Activated CD4-positive, alpha-beta T cell treated with anti-CD3 and anti-CD28 coated beads, Interleukin-2, Interleukin-4, amounts not matched to agents 100 ng/mL and 50 ng/mL, durations not matched to agents 16 hours and 8 hours (primary cell): ENCODE measurements at regions not wholly inside any gene's neighbourhood (a gene's known extent, or its start where the extent isn't known, plus 50 kb on each side); places are given as distances from the start of the nearest gene placed in this dataset.

Source experiments
- DNase-seq: peaks from one replicate; pipeline ENCODE4 v3.0.0-alpha.2; 2020; ENCODE audit warnings: low spot score

- no peak for DNase-seq
Observed at GRCh38 chr9:108186642-108187395, 669.0 kb downstream of the ACTL7B start.

GRCh38 chr9:108185613-108186012, 670.2 kb downstream of the ACTL7B start:
- no peak for DNase-seq

- DNase-seq = no peak
Observed at GRCh38 chr9:108184941-108185340, 670.8 kb downstream of the ACTL7B start.

DNA sequence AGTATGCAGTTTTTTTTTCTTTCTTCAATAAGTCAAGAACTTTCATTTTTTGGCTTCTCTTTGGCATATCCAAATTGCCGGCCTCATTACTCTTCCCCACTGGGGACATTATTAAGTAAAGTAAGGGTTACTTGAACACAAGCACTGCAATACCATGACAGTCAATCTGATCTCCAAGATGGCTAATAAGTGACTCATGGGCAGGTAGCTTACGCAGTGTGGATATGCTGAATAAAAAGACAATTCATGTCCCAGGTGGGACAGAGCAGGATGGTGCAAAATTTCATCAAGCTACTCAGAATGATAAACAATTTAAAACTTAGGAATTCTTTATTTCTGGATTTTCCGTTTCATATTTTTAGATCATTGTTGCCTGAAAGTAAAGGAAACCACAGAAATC, 671.8 kb downstream of the ACTL7B start:
- DNase-seq = no peak

DNA sequence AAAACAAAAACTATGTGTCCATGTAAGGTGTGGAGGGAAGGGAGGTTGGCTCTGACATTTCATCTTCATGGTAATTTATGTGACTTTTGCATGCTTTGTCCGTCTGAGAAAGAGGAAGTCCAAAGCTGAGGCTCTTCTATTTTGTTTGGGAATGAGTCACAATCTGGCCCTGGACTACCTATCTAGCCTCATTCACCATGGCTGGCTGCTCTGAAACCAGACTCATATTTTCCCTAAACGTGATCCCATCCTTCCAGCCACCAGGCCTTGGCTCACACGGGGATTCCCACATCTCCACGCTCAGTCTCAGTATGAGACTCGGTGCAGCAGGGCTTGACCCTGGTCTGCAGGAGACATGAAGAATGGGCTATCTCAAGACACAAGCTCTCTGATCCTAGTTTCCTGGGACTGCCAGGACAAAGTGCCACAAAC, 672.8 kb downstream of the ACTL7B start:
- no peak for DNase-seq

- no peak for DNase-seq
Observed at GRCh38 chr9:108182270-108182669, 673.5 kb downstream of the ACTL7B start.

- DNase-seq = no peak
Observed at GRCh38 chr9:108181441-108181840, 674.3 kb downstream of the ACTL7B start.

DNA sequence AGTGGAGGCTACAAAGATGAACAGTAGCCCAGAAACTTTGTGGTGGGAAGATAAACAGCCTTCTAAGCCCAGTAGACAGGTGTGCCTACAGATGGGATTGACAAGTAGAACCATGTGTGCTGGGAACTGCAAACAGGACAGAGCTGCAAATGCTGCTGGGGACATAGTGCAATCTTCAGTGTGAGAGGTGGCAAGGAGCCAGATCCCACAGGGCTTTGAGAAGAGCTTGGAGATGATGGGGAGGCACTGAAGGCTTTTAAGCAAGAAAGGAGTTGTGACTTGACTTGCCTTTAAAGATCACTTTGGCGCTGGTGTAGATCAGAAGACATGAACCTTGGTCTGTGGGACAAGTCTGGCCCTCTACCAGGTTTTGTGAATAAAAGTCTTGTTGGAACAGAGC, 675.2 kb downstream of the ACTL7B start:
- DNase-seq = no peak

GRCh38 chr9:108178318-108178717, 677.5 kb downstream of the ACTL7B start:
- DNase-seq = no peak

GRCh38 chr9:108168236-108168850, 678.8 kb upstream of the KLF4 start:
- DNase-seq = no peak

GRCh38 chr9:108167136-108167900, 677.7 kb upstream of the KLF4 start:
- DNase-seq = no peak

DNA sequence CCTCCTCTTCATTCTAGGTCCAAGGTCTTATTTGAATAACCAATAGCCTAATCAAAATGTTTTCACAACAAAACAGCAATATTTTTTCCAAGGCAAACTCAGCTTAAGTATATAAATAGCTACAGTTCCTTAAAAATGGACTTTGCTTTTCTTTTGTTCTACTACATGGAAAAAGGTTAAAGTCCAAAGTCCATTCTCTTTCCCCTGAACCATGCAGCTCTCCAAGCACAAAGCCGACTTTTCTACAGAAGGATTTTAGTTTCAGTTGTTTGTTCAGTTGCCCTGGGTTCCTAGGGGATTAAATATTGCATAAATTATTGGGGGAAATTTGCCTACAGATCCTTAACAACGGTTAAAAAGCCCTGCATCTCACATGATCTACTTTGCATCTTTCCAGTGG, 677.0 kb upstream of the KLF4 start:
- no peak for DNase-seq

- DNase-seq = no peak
Observed at GRCh38 chr9:108163321-108164005, 673.9 kb upstream of the KLF4 start.

GRCh38 chr9:108162664-108163063, 673.1 kb upstream of the KLF4 start:
- DNase-seq = no peak

GRCh38 chr9:108161503-108161902, 671.9 kb upstream of the KLF4 start:
- no peak for DNase-seq

- DNase-seq = no peak
Observed at GRCh38 chr9:108160706-108161355, 671.3 kb upstream of the KLF4 start.

- DNase-seq = no peak
Observed at GRCh38 chr9:108160039-108160438, 670.5 kb upstream of the KLF4 start.

GRCh38 chr9:108158236-108158995, 668.8 kb upstream of the KLF4 start:
- no peak for DNase-seq

DNA sequence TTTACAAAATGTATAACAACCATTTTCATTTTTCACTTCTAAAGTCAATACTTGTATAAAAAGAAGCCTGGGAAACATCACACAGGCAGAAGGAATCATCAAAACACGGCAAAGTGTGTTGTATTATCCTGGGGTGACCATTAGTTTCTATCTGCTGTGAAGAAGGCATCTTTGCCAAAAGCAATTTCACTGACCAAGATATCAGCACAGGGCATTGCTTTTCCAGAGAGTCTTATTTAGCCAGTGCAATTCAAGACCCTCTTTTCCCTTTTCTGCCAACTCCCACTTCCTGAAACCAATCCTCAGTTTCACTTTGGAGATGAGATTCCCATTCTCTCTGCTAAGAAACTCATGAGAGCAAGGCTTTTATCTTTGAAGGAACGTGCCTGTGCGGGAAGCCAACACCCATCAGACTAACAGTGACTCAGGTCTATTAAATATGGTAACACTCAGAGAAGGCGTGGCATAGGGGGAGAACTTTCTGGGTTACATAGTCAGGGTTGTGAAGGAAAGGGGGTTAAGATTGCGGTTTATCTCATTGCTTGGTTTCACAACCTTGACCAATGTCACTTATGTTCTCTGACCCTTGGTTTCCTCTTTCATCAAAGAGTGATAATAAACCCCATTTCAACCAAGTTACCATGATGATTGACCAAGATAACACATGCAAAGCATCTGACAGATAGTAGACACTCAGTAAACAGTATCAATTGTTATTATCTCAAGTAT, 666.9 kb upstream of the KLF4 start:
- no peak for DNase-seq

DNA sequence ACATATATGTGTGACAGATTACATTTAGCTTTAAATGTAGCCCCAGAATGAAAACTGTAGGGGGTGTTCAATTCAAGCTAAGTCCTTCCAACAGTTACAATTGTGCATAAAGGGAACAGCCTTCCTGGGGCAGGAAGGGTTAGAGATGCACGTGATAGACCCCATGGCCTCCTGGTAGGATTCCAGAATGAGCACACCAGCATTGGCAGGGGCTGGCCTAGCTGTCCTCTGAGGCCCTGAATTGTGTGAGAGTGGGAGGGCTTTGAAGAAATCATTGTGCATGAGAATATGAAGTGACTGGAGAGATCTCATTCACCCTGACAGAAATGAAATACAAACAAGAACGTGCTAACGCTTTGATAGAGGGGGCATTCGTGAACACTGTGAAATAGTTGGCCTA, 663.8 kb upstream of the KLF4 start:
- DNase-seq = no peak
